Occipital lobe (tissue), 2 donors: ENCODE measurements at regions not wholly inside any gene's neighbourhood (a gene's known extent, or its start where the extent isn't known, plus 50 kb on each side); places are given as distances from the start of the nearest gene placed in this dataset. TPM values are rescaled to one million over a fixed set of nuclear protein-coding genes. Genes with fewer than 3 reads are reported as not detected.

Experiments
- DNase-seq: peaks from one replicate; lab custom pipeline; 2025; lab: John Stamatoyannopoulos, UW
- small RNA-seq: library from RNA; depleted of rRNA; stranded (forward); fragments of <200 nt; gene quantifications from one replicate; pipeline ENCODE3, GENCODE V24; 2014

- no peak for DNase-seq
Measured at GRCh38 chr22:46090036-46090591, 60.2 kb upstream of the PPARA start.

DNA sequence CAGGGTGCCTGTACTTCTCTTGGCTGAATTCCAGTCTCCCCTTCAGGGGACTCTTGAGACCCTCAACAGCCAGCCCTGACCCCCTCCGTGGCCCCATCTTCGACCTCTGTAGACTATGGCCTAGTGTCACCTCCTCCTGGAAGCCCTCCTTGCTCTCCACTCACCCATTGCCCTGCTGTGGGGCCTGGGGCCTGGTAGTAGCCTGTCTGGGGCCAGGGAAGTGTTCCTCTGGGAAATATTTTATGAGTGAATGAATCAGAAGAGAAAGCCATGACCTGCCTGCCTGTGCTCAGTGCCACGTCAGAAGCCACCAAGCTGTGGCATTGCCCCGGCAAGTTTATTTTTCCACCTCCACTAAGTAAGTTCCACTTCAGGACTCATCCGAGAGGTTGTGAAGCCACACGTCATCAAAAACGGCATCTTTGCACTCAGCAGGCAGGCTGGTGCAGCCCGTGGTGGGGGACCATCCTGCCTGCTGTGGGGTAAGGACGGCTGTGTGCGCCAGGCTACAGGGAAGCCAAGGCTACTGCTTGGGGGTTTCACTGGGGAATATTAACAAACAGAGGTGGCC is 59.6 kb upstream of the PPARA start:
- DNase-seq: no peak

DNA sequence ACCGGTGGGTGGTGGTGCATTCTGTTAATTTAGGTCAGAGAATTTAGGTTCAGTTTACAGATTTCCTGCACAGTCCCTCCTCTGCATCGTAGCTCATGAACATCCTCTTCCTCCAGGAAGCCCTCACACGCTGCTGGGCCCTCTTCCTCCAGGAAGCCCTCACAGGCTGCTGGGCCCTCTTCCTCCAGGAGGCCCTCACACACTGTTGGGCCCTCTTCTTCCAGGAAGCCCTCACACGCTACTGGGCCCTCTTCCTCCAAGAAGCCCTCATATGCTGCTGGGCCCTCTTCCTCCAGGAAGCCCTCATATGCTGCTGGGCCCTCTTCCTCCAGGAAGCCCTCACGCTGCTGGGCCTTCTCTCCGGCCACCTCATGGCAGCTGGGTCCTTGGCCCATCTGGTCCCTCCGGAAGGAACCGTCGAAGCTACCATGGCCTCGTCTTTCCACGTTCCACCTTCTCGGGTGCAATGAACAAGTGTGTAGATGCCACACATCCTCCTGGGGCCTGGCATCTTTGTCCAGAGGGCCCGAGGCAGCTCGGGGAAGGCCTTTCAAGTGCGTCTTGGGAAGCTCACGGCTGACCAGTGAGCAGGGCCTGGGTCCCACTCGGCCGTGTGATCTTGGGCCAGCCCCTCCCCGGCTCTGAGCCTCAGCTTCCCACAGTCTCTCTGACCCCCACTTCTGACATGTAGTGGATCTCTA is 58.9 kb upstream of the PPARA start:
- no peak for DNase-seq

DNA sequence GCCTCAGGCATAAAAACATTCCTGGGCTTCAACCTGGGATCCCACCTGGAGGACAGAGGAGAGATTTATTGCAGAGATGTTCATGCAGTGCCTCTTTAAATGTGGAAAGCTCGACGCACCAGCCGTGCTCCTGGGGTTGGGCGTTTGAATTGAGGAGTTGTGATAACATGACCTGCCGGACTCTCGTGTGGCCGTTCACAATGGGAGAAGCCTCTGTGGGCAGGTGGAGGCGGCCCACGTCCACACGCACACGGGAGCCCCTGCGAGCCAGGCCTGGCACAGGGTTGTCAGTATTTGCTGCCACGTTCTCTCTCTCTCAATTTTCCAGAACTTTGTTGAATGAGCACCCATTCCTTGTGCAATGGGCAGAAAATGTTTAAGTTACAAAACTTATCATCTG is 58.3 kb upstream of the PPARA start:
- DNase-seq: no peak

GRCh38 chr22:46092670-46093410 is 57.5 kb upstream of the PPARA start:
- no peak for DNase-seq

GRCh38 chr22:46093796-46094195 is 56.5 kb upstream of the PPARA start:
- no peak for DNase-seq

DNA sequence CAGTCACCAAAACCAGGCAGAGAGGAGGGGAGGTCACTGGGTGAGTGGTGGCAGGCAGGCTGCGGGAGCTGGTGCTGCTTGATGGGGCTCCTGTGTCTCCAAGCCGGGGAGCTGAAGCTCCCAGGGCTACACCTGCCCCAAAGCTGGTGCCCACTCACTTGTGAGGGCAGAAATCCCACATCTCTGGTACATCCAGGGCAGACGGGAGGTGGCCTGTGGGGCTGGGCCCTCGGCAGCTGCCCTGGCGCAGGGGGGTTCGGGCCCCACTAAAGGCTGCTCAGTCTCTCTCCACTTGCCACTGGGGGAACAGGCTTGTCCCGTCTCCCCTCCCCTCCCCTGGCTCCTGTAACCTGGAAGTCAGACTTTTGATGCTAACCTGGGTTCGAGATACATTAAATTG is 55.6 kb upstream of the PPARA start:
- DNase-seq: no peak

DNA sequence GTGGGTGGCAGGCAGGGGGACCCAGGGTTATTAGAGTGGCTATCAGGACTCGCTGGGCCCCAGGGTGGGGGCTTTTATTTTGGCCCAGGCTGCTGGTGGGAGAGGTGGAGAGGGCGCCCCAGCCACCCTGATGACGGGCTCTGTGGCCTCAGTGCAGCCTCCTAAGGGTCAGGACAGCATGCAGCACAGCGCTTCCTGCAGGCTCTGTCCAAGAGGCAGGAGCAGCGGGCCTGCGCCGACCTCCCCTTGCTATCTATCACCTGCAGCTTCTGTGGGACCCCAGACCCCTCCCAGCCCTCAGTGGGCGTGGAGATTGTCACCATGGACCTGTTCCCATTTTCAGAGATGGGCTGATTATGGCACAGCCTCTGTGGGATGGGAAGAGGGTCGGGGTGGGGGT is 54.3 kb upstream of the PPARA start:
- no peak for DNase-seq

- DNase-seq: no peak
Measured at GRCh38 chr22:46096706-46097230, 53.6 kb upstream of the PPARA start.

- no peak for DNase-seq
Measured at GRCh38 chr22:46097268-46097900, 52.9 kb upstream of the PPARA start.

- DNase-seq: no peak
Measured at GRCh38 chr22:46098525-46099475, 51.5 kb upstream of the PPARA start.

- no peak for DNase-seq
Measured at GRCh38 chr22:46099740-46100139, 50.6 kb upstream of the PPARA start.

- DNase-seq: no peak
Measured at GRCh38 chr22:46100401-46101105, 49.8 kb upstream of the PPARA start.

Small RNAs in the stretch of these regions (small RNA-seq; reads per million reads assigned to genes)
- not detected for gene MIR3619
